HG02678 (cell line): ENCODE measurements at regions not wholly inside any gene's neighbourhood (a gene's known extent, or its start where the extent isn't known, plus 50 kb on each side); places are given as distances from the start of the nearest gene placed in this dataset.

Experiments
- ATAC-seq: cut with Tn5 transposase; IDR thresholded peaks from one replicate; pipeline ENCODE4 v1.9.1; 2021; ENCODE audit warnings: mild to moderate bottlenecking, moderate library complexity; ENCODE audit not compliant: unreplicated experiment

DNA sequence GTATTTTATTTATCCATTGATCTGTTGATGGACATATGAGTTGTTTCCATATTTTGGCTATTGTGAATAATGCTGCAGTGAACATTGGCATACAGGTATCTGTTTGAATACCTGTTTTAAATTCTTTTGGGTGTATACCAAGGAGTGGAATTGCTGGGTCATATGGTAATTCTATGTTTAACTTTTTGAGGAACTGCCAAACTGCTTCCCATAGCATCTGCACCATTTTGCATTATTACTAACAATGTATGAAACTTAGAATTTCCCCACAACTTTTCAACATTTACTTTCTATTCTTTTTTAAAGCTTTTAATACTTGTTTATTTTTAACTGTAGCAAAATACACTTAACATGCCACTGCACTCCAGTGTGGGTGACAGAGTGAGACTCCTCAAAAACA is 57.0 kb upstream of the MSN start:
- ATAC-seq = no peak

DNA sequence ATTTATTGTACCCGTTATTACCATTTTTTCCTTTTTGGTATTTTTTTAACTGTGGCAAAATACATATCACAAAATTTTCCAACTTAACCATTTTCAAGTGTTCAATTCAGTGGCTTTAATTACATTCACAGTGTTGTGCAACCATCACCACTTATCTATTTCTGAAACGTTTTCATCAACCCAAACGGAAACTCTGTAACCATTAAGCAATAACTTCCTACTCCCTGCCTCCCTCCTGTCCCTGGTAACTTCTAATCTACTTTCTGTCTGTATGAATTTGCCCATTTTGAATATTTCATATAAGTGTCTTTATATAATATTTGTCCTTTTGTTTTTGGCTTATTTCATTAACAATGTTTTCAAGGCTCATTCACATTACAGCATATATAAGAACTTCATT is 57.4 kb upstream of the MSN start:
- no peak for ATAC-seq

DNA sequence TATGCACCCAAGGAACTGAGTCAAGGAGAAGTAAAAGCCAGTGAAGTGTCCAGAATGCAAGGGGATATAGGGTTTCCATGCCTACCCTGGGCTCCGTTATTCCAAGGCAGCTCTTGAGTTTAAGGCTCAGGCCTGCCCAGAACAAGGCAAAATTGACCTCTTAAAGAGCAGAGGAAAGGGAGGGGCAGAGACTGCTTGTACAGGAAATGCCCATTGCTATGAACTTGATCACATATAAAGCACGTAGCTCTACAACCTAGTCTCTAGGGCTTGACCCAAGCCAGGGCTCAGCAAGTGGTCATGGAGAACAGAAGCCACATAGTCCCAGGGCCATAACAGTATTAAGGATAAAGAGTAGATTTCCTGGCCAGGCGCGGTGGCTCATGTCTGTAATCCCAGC is 58.2 kb upstream of the MSN start:
- no peak for ATAC-seq

DNA sequence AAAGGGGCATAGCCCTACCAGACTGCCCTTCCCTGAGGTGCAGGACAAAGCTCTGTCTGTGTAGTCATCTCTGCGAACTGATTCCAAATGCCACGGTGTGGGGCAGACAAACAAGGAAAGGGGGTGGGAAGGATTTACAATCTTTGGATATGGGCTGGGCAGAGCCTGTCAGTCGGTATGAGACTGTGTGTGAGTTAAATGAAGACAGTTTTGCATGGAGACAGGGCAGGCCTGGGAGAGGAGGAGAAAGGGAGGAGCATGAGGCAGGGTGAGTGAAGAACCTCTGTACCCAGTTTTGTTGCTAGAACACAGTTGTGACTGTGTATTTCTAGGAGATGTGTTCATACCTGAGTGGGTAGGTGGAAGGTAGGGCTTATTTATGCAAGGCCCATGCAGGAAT is 59.4 kb upstream of the MSN start:
- ATAC-seq = no peak

DNA sequence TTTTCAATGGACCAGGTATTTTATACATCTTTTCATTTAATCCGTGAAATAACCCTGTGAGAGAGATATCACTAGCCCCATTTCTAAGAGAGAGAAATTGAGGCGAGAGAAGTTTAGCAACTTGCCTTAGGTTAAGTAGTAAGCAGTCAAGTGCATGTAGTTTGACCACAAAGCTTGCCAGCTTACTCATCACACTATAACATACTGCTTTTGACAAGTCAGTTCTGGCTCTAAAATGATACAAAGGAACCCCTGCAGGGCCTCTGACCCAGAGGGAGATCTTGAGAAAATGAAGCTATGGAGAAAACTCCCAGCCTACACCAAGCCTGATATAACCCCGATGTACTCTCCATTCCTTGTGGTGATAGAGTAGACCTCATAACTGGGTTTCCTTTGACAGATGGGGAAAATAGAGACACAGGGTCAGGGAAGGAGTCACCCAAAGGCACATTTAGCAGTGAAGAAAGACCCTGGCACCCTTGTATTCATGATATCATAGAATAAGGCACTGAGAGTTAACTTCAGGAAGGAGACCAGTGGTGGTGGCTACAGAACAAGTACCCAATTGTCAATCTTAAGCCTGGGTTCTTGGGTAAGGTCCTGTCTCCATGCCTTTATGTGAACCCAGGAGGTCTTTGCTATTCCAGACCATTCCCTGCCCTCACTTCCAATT is 60.2 kb upstream of the MSN start:
- ATAC-seq = no peak

DNA sequence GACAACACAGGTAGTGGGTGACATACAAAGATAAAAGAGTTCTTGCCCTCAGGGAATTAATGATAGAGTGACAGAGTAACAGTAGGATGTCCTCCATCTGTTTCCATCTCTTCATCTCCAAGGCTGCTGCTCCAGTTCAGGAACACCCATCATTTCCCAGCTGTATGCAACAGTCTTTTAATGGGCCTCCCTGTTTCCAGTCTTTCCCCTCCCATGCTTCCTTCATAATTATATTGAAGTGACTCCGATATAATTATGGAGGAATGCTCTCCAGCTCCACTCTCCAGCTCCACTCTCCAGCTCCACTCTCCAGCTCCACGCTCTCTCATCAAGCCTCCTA is 65.3 kb upstream of the MSN start:
- no peak for ATAC-seq

DNA sequence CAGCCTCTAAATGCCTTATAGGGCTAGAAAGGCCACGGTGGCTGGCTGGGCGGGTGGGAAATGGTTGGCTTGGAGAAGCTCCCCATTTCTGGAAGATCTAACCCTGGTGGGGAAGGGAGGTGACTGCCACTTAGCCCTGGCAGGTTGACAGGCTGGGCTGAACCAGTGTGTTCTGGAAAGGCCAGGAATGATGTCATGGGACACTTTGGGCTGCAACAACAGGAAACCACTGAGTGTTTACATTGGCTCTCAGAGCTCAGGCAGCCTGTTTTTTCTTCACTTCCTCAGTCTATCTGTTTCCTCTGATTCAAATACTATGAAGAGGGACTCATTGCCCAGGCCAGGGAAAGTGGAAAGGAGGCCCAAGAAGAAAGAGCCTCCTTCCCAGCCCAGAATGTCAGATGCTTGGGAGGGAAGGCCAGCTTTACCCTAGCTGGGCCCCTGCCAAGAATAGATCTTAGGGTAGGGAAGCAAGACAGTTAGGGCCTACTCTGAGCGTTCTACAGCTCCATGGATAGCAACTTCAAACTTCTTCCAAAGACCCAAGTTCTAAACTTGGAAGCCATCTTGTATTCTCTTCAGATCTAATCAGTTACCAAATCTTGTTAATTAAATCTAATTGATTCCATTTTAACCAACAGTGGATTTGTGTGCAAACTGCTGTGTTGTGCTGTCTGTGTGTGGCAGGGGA is 65.8 kb upstream of the MSN start:
- peak; percentile 56 for ATAC-seq

DNA sequence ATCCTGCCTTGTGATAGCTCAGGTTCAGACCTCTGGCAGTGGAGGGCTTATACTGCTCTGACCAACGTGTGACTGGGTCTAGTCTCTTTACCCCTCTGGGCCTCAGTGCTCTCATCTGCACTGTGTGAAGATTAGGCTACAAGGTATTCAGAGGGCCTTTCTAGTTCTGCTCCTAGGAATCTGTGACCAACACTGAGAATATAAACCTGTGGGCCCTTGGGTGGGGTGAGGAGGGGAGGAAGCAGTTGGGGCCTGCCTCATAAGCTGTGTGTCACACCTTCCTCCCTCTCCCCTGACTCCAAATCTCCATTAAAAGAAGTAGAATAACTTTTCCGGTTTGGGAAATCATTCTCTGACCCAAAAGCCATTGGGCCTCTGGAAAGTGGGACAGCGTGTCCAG is 66.3 kb upstream of the MSN start:
- no peak for ATAC-seq

DNA sequence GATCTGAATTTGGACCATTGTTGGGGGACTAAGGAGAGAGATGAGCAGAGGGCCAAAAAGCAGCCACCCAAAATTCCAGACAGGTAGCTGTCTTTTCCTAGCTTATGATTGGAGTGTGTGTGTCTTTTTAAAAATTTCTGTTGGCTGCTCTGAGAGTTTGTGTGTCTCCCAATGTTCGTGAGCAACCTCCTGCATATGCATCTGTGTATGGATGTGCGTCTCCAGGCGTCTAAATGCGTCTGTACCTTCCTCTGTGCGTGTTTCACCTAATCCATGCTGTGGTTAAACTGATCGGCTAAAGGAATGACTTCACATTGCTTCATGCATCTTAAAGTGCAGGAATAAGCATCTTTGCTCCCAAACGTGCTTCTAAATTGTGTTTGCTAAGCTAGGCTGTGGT is 65.5 kb upstream of the LAS1L start:
- no peak for ATAC-seq

DNA sequence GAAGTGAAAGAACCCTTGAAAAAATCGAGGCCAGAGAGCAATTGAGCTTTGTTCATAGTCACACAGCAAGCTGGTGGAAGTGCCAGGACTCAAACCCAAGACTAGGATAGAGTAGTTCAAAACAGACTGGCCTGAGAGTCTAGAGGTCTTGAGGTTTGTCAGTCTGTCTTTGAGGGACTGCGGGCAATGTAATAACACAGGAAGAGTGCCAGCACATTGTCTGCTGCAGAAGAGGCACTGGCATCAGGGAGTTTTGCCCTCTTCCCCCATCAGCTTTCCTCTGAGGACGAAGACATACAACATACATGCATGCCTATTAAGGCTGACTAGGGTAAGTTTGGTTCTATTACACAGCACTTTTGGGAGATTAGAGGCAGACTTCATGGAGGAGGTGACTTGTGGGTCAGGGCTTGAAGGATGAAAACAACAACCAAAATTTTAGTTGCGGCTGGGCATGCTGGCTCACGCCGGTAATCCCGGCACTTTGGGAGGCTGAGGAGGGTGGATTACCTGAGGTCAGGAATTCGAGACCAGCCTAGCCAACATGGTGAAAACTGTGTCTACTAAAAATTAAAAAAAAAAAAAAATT is 64.1 kb upstream of the LAS1L start:
- no peak for ATAC-seq

DNA sequence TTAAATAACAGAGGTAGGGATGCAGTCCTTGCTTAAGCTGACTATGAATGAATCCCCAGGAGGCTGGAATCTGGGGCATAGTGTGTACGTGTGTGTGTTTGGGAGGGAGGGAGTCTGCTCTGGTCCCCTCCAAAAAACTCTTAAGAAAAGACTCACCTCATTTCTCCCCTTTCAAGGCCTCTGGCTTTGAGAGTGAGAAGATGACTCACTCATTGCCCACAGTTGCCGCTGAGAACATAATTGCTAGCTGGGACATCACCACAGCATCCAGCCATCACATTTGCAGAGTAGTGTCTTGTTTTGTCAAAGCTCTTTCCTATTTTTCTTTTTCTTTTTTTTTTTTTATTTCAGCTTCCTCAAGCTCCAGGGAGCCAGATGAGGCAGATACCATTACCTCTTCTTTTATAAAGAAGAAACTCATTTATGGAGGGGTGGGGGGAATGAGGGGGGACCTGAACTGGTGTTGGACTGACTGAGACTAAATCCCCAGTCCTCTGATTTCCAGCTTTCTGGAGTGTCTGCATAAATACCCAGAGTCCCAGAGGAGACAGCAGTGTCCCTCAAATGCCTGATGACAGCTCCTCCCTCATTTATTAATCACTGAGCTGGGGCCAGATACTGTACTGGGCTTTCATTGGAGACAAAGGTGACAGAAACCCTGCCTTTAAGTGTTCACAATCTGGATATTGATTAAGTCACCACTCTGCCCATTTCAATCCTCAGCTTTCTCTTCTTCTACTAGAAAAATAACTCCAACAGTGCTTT is 61.9 kb upstream of the LAS1L start:
- ATAC-seq = peak; percentile 60

DNA sequence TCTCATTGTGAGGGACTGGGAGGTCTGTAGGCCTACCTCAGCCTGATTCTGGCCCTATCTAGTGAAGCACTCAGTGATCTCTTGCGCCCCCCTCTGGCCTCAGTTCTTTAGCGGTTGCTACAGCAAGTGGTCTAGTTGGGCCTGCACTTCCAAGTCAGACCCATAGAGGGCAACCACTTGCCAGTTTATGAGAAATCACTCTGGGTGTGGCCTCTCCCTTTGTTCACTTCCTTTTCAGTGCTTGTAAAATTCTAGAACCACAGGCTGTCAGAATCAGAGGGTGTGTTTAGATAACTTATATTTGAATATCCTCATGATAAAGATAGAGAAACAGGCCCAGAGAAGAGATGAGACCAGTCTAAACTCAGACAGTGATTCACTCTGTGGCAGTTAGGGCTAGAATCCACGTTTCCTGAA is 60.9 kb upstream of the LAS1L start:
- peak; percentile 80 for ATAC-seq

DNA sequence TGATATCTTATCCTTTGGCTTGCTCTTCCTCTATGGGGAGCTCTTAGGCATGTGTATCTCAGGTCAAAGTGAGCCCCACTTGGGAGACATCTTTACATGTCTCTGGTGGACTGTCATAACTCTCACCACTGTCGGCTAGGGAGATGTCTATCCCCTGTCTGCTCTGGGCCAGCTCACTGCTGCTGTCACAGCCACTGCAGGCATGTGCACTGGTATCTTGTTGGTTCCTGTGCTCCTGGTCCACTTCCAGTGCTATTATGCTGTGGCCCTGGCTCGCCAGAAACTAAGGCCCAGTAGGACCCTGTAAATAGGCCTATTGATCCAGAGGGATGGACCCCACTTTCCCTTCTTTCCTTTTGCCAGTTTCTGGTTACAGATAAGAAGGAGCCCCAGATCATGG is 56.6 kb upstream of the LAS1L start:
- ATAC-seq = no peak

DNA sequence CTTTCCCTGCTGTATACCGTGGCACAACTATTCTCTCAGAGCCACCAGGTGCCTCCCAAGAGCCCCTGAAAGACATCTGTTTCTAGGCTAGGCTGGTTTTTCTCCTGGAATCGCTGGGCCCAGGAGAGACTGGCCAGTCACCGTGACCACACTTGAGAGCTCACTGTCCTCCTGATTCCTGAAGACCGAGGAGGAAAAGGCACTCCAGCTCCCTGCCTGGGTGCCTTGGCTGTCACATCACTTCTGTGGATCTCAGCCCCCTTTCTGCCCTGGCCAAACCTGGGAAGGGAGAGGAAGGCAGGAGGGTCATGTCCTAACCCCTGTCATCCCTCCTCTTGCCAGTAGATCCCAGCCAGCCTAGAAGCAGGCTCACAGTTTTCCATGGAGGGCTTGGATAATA is 54.7 kb upstream of the LAS1L start:
- no peak for ATAC-seq

DNA sequence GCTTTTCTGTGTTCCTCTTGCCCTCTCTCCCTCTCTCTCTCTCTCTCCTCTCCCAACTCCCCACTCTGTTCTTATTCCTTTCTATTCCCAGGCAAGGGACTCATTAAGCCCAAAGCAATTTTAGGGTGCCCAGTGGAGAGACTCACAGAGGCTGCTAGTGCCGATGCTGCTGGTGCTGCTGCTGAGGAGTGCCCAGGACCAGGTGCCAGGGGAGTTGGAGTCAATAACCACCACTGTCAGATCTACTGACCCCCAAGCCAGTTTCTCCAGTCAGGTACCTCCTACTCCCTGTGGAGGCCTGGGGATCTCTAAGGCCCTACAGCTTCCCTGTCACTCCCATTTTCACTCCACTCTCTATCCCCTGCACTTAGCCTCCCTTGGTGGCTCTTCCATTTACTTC is 54.2 kb upstream of the LAS1L start:
- ATAC-seq = no peak

DNA sequence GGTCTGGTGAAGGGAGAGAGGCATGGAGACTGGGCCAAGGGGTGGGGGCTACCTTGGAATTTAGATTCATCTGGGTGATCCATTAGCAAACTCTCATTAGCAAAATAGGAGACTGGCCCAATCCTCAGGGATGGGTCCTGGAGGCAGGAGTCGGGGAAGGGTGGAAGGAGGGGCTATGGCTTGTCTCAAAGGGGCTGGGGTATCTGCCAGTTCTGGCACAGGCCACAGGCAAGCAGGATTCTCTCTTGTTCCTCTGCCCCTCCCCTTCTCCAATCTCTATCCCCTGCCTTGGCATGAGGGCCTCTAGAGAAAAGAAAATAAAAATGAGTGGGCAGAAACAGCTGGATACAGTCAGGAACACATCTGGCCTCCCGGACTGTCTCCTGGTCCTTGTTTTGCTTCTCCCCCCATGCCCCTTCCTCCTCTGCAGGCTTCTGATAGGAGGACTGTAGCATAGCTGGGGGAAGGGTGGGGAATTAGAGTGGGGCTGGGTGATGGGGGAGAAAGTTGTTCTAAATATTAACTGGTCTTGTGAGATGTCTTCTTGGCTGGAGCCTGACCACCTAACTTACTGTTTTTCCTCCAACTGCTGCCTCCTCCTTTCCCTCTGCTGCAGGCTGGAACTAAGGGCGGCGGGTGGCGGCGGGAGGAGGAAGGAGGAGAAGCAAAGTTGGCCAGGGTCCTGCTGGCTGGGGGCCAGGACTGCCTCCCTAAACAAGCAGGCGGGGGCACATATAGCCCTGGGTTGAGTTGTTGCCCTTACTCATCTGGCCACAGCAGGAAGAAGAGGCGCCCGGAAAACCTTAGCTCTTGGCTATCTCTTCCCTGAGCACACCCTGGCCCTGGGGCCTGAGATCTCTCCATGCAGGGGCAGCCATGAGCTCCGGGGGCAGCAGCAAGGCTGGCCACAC is 53.3 kb upstream of the LAS1L start:
- no peak for ATAC-seq

DNA sequence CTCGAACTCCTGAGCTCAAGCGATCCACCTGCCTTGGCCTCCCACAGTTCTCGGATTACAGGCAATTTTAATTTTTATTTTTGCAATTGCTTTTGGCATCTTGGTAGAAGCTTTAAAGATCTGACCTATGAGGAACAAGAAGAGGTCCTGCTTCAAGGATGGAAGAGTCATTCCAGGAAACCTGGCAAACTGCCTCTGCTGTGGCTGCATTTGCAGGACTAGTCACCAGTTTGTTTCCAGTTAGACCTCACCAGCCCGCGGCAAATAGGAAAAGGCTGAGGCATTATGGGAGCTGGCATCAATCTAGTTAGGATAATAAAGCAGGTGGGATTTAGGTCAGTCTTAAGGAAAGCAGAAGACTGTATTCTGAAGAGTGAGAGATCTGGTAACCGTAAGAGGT is 51.9 kb upstream of the LAS1L start:
- no peak for ATAC-seq

DNA sequence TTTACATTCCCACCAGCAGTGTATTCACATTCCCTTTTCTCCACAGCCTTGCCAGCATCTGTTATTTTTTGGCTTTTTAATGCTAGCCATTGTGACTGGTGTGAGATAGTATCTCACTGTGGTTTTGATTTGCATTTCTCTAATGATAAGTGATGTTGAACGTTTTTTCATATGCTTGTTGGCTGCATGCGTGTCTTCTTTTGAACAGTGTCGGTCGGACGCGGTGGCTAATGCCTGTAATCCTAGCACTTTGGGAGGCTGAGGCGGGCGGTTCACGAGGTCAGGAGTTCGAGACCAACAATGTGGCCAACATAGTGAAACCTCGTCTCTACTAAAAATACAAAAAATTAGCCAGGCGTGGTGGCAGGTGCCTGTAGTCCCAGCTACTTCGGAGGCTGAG is 50.6 kb upstream of the LAS1L start:
- peak; percentile 40 for ATAC-seq
